SK-N-SH (cell line): ENCODE measurements at regions not wholly inside any gene's neighbourhood (a gene's known extent, or its start where the extent isn't known, plus 50 kb on each side); places are given as distances from the start of the nearest gene placed in this dataset.

Source experiments
- CTCF ChIA-PET: fragments of 300-600, 350-600 bp; formaldehyde crosslinking; extraction: SDS; loops from one replicate; lab custom pipeline; 2021; lab: Yijun Ruan, JAX
- POLR2A ChIA-PET: fragments of 350-600 bp; sonication (Branson Sonifier 250); formaldehyde crosslinking; extraction: SDS; loops from one replicate; lab custom pipeline; 2020; ENCODE audit warnings: antibody characterized with exemption, inconsistent platforms; lab: Yijun Ruan, JAX
- DNase-seq: peaks from one replicate; pipeline ENCODE4 v3.0.0; 2012
- H2AFZ ChIP-seq: fragments of 200-600 bp; sonication (generic); 2 replicates; pipeline ENCODE4 v1.8.1; 2016; ENCODE audit warnings: antibody characterized with exemption, mild to moderate bottlenecking, low read depth
- H3F3A ChIP-seq: fragments of 200-600 bp; sonication (generic); replicated peaks from 2 replicates; pipeline ENCODE3; 2016; ENCODE audit warnings: antibody characterized with exemption, mild to moderate bottlenecking; ENCODE audit not compliant: insufficient read depth
- H3K27ac ChIP-seq, 2 experiments: fragments of 200-500 bp in 1 of 2; fragments of 200-600 bp in 1 of 2; sonication (Bioruptor generic) in 1 of 2; sonication (generic), shearing (Covaris generic) in 1 of 2; 2 replicates each; pipeline versions ENCODE4 v1.5.1 to v1.6.1; 2014 to 2016; ENCODE audit warnings: low read depth in 2 of 2, inconsistent platforms in 1 of 2, low read length in 1 of 2, mild to moderate bottlenecking in 1 of 2, mixed read lengths in 1 of 2
- H3K27me3 ChIP-seq: fragments of 200-600 bp; sonication (generic), shearing (Covaris generic); 2 replicates; pipeline ENCODE4 v1.6.1; 2016; ENCODE audit warnings: mixed run types; ENCODE audit not compliant: insufficient read depth
- H3K36me3 ChIP-seq, 2 experiments: fragments of 200-500 bp in 1 of 2; fragments of 200-600 bp in 1 of 2; sonication (Bioruptor generic) in 1 of 2; sonication (generic) in 1 of 2; replicated peaks in 1 of 2; 2 replicates each; pipeline versions ENCODE3 to v1.5.1; 2014 to 2016; ENCODE audit warnings: low read length in 1 of 2, mild to moderate bottlenecking in 1 of 2; ENCODE audit not compliant: insufficient read depth in 2 of 2, control insufficient read depth in 1 of 2
- H3K4me1 ChIP-seq, 2 experiments: fragments of 200-500 bp in 1 of 2; fragments of 200-600 bp in 1 of 2; sonication (Bioruptor generic) in 1 of 2; sonication (generic), shearing (Covaris generic) in 1 of 2; 2 replicates each; pipeline versions ENCODE4 v1.5.1 to v1.6.1; 2014 to 2016; ENCODE audit warnings: low read depth in 1 of 2, low read length in 1 of 2, mixed run types in 1 of 2; ENCODE audit not compliant: insufficient read depth in 2 of 2, control insufficient read depth in 1 of 2
- H3K4me2 ChIP-seq: fragments of 200-600 bp; sonication (generic), shearing (Covaris generic); 2 replicates; pipeline ENCODE4 v1.6.1; 2017; ENCODE audit warnings: mixed run types
- H3K4me3 ChIP-seq, 2 experiments: fragments of 200-500 bp in 1 of 2; fragments of 200-600 bp in 1 of 2; sonication (Bioruptor generic) in 1 of 2; sonication (generic), shearing (Covaris generic) in 1 of 2; 2 replicates each; pipeline versions ENCODE4 v1.5.1 to v1.8.1; 2014 to 2016; ENCODE audit warnings: low read depth in 2 of 2, inconsistent platforms in 1 of 2, low read length in 1 of 2, mild to moderate bottlenecking in 1 of 2, mixed read lengths in 1 of 2, moderate library complexity in 1 of 2
- H3K79me2 ChIP-seq: fragments of 200-600 bp; sonication (generic); 2 replicates; pipeline ENCODE4 v1.8.1; 2017; ENCODE audit warnings: mild to moderate bottlenecking; ENCODE audit not compliant: insufficient read depth
- H3K9ac ChIP-seq: fragments of 200-600 bp; sonication (generic); 2 replicates; pipeline ENCODE4 v1.6.1; 2017; ENCODE audit warnings: mixed run types
- H3K9me2 ChIP-seq: fragments of 200-600 bp; sonication (generic); 2 replicates; pipeline ENCODE4 v1.6.1; 2017; ENCODE audit warnings: mixed run types
- H3K9me3 ChIP-seq: fragments of 200-600 bp; sonication (generic); 2 replicates; pipeline ENCODE4 v1.6.1; 2017; ENCODE audit warnings: mixed run types, mild to moderate bottlenecking, moderate library complexity
- H4K20me1 ChIP-seq: fragments of 200-600 bp; sonication (generic); 2 replicates; pipeline ENCODE4 v1.6.1; 2017; ENCODE audit warnings: mild to moderate bottlenecking, mixed run types; ENCODE audit not compliant: insufficient read depth
- CHD2 ChIP-seq: fragments of 150-350 bp; IDR thresholded peaks from 2 replicates; pipeline ENCODE4 v1.6.1; 2018; ENCODE audit warnings: low read length; ENCODE audit not compliant: partially characterized antibody
- CTCF ChIP-seq: fragments of 200-600 bp; sonication (generic); IDR thresholded peaks from 2 replicates; pipeline ENCODE4 v1.6.1; 2017; ENCODE audit warnings: antibody characterized with exemption, mild to moderate bottlenecking, moderate library complexity
- ELF1 ChIP-seq: IDR thresholded peaks from 2 replicates; pipeline ENCODE4 v1.4.0; 2012
- EP300 ChIP-seq, 2 experiments: IDR thresholded peaks; 2 replicates each; pipeline versions ENCODE4 v1.4.0 to v1.6.1; 2012; ENCODE audit warnings: borderline replicate concordance in 1 of 2, low read depth in 1 of 2, low read length in 1 of 2
- EZH2phosphoT487 ChIP-seq: fragments of 200-600 bp; sonication (generic); IDR thresholded peaks from 2 replicates; pipeline ENCODE4 v1.6.1; 2017; ENCODE audit warnings: low read depth, mixed run types, mild to moderate bottlenecking, antibody characterized with exemption, moderate library complexity, borderline replicate concordance
- FOXM1 ChIP-seq: IDR thresholded peaks from 2 replicates; pipeline ENCODE4 v1.4.0; 2012; ENCODE audit warnings: low read depth, mild to moderate bottlenecking
- GABPA ChIP-seq: IDR thresholded peaks from 2 replicates; pipeline ENCODE4 v1.4.0; 2012; ENCODE audit warnings: low read depth, mild to moderate bottlenecking
- IRF3 ChIP-seq: fragments of 150-350 bp; IDR thresholded peaks from 2 replicates; pipeline ENCODE4 v1.6.1; 2016; ENCODE audit warnings: mild to moderate bottlenecking, low read depth, low read length
- JUND ChIP-seq: IDR thresholded peaks from 2 replicates; pipeline ENCODE4 v1.4.0; 2012
- MXI1 ChIP-seq: IDR thresholded peaks from 2 replicates; pipeline ENCODE4 v1.6.1; 2012; ENCODE audit warnings: mild to moderate bottlenecking, low read depth, low read length, improper control_type of control experiment
- NRF1 ChIP-seq: IDR thresholded peaks from 2 replicates; pipeline ENCODE4 v1.6.1; 2012; ENCODE audit warnings: low read depth, mild to moderate bottlenecking, low read length
- RCOR1 ChIP-seq: fragments of 150-350 bp; IDR thresholded peaks from 2 replicates; pipeline ENCODE4 v1.6.1; 2017; ENCODE audit warnings: antibody characterized with exemption, low read length
- TAF1 ChIP-seq: IDR thresholded peaks from 2 replicates; pipeline ENCODE4 v1.6.1; 2012; ENCODE audit warnings: low read depth, mild to moderate bottlenecking, low read length, moderate library complexity, borderline replicate concordance
- TCF12 ChIP-seq: IDR thresholded peaks from 2 replicates; pipeline ENCODE4 v1.4.0; 2012
- USF1 ChIP-seq: IDR thresholded peaks from 2 replicates; pipeline ENCODE4 v1.4.0; 2012; ENCODE audit warnings: low read depth, borderline replicate concordance
- USF2 ChIP-seq: fragments of 150-350 bp; IDR thresholded peaks from 2 replicates; pipeline ENCODE4 v1.6.1; 2017; ENCODE audit warnings: antibody characterized with exemption, low read length, low read depth, borderline replicate concordance
- YY1 ChIP-seq: IDR thresholded peaks from 2 replicates; pipeline ENCODE4 v1.4.0; 2012; ENCODE audit warnings: low read depth, mild to moderate bottlenecking
- WGBS: methylation state at CpG from one replicate; pipeline ENCODE4 v1.1.6; 2017; ENCODE audit warnings: low lambda C conversion rate; 5-methylcytosine and 5-hydroxymethylcytosine counted together

GRCh38 chr2:168397629-168398028, 58.4 kb upstream of the CERS6 start:
- H3K9me3 ChIP-seq = no peaks in the 10 kb centered on the region
- no peaks in the 10 kb centered on the region for H3K36me3 ChIP-seq
- 36% methylated on average over 2 of the region's 2 CpGs for WGBS
- no peaks in the 10 kb centered on the region for H3K79me2 ChIP-seq
- H4K20me1 ChIP-seq = no peaks in the 10 kb centered on the region
- no peak overlapping the region for H3K27ac ChIP-seq
- no peaks in the 10 kb centered on the region for H3F3A ChIP-seq
- H3K9me2 ChIP-seq = no peaks in the 10 kb centered on the region
- TF ChIP-seq EZH2phosphoT487 (no peak), IRF3 (no peak), JUND (0 out of 2 replicates have a peak, but pooled peaks have one; percentile 5), EP300 (IDR thresholded peaks at IDR 0.05; ENCODE audit: borderline replicate concordance in 1 of 2, low read depth in 1 of 2, low read length in 1 of 2) (no peak), NRF1 (no peak), TAF1 (no peak), GABPA (no peak), CTCF (no peak), USF2 (no peak), TCF12 (peak; percentile 59), FOXM1 (no peak), YY1 (no peak), RCOR1 (no peak)
- TF ChIP-seq, all 33 proteins: peak for 2
- H2AFZ ChIP-seq = no peak overlapping the region
- CTCF ChIA-PET = interaction anchor here (1.2 kb wide), 1 partner anchor 15 kb away, joined by 3 read pairs; no protein-coding TSS in a partner anchor
- POLR2A ChIA-PET = no interaction called here
- H3K27me3 ChIP-seq = no peaks in the 10 kb centered on the region
- no peak for DNase-seq
- H3K9ac ChIP-seq = no peak overlapping the region
- H3K4me3 ChIP-seq = no peak overlapping the region
- H3K4me1 ChIP-seq = no peaks in the 10 kb centered on the region
- H3K4me2 ChIP-seq = no peak overlapping the region

- CTCF ChIA-PET = no interaction called here
- Histone ChIP-seq H3K4me1 (no peaks in the 10 kb centered on the region), H3K9ac (no peak overlapping the region), H4K20me1 (no peaks in the 10 kb centered on the region), H3K4me2 (no peak overlapping the region), H3K9me2 (no peaks in the 10 kb centered on the region), H3K79me2 (no peaks in the 10 kb centered on the region), H3K4me3 (no peak overlapping the region), H3K36me3 (no peaks in the 10 kb centered on the region), H3K9me3 (no peaks in the 10 kb centered on the region), H3F3A (no peaks in the 10 kb centered on the region), H2AFZ (no peak overlapping the region), H3K27ac (no peak overlapping the region), H3K27me3 (no peaks in the 10 kb centered on the region)
- POLR2A ChIA-PET = no interaction called here
- no peak for TF ChIP-seq CHD2
- TF ChIP-seq MXI1 = no peak
- TF ChIP-seq JUND = no peak
- no peak for TF ChIP-seq TCF12
- no peak for TF ChIP-seq USF1
- TF ChIP-seq ELF1 = no peak
- no peak for TF ChIP-seq FOXM1
- 55% methylated on average over 4 of the region's 4 CpGs for WGBS
- no peak for DNase-seq
These were observed 55.0 kb upstream of the CERS6 start for GRCh38 chr2:168401048-168401556.
